CD4-positive, alpha-beta memory T cell (primary cell): ENCODE measurements at regions not wholly inside any gene's neighbourhood (a gene's known extent, or its start where the extent isn't known, plus 50 kb on each side); places are given as distances from the start of the nearest gene placed in this dataset.

Experiments used
- CTCF ChIA-PET: fragments of 350-600 bp; sonication (Branson Sonifier 250); formaldehyde crosslinking; loops from one replicate; lab custom pipeline; 2021; ENCODE audit warnings: inconsistent platforms; ENCODE audit not compliant: partially characterized antibody; lab: Charles Lee
- POLR2A ChIA-PET: fragments of 350-600 bp; sonication (Branson Sonifier 250); formaldehyde crosslinking; loops from one replicate; lab custom pipeline; 2021; ENCODE audit not compliant: partially characterized antibody; lab: Charles Lee
- DNase-seq, 5 donors: peaks; one replicate each; pipeline versions ENCODE4 v3.0.0 to v3.0.0-alpha.2; 2020 to 2022; ENCODE audit warnings: mixed read lengths in 1 of 5
- H3K27ac ChIP-seq: one replicate; pipeline ENCODE4 v1.7.0; 2013; ENCODE audit warnings: low read depth, low read length
- H3K27me3 ChIP-seq: 2 replicates; pipeline ENCODE4 v1.7.0; 2013; ENCODE audit warnings: mild to moderate bottlenecking, low read length, moderate library complexity; ENCODE audit not compliant: insufficient read depth
- H3K36me3 ChIP-seq: 2 replicates; pipeline ENCODE4 v1.7.0; 2013; ENCODE audit warnings: mild to moderate bottlenecking, low read length, moderate library complexity; ENCODE audit not compliant: insufficient read depth
- H3K4me1 ChIP-seq: 2 replicates; pipeline ENCODE4 v1.7.0; 2013; ENCODE audit warnings: mild to moderate bottlenecking, low read length, moderate library complexity; ENCODE audit not compliant: insufficient read depth
- H3K4me3 ChIP-seq, 2 donors: one replicate each; pipeline ENCODE4 v1.7.0; 2013; ENCODE audit warnings: low read length in 2 of 2, mild to moderate bottlenecking in 1 of 2
- H3K9me3 ChIP-seq, 2 donors: one replicate each; pipeline ENCODE4 v1.7.0; 2013; ENCODE audit warnings: low read length in 2 of 2, control low read depth in 1 of 2; ENCODE audit not compliant: control insufficient read depth in 1 of 2
- H3K27ac Mint-ChIP-seq, 7 donors: one replicate each; pipeline ENCODE4 v1.8.0; 2020 to 2021; ENCODE audit warnings: mixed read lengths in 7 of 7, mild to moderate bottlenecking in 6 of 7, inconsistent platforms in 3 of 7, moderate library complexity in 3 of 7
- H3K27me3 Mint-ChIP-seq, 2 donors: one replicate each; pipeline ENCODE4 v1.8.0; 2020 to 2021; ENCODE audit warnings: mixed read lengths in 2 of 2
- H3K36me3 Mint-ChIP-seq, 2 donors: one replicate each; pipeline ENCODE4 v1.8.0; 2020 to 2021; ENCODE audit warnings: mixed read lengths in 2 of 2, inconsistent platforms in 1 of 2, mild to moderate bottlenecking in 1 of 2
- H3K4me1 Mint-ChIP-seq, 4 donors: one replicate each; pipeline ENCODE4 v1.8.0; 2020 to 2021; ENCODE audit warnings: mixed read lengths in 4 of 4, mild to moderate bottlenecking in 1 of 4
- H3K4me3 Mint-ChIP-seq, 8 donors: one replicate each; pipeline ENCODE4 v1.8.0; 2020 to 2021; ENCODE audit warnings: mixed read lengths in 8 of 8, mild to moderate bottlenecking in 7 of 8, moderate library complexity in 6 of 8, inconsistent platforms in 3 of 8
- H3K9me3 Mint-ChIP-seq, 8 donors: one replicate each; pipeline ENCODE4 v1.8.0; 2020 to 2021; ENCODE audit warnings: mixed read lengths in 8 of 8, mild to moderate bottlenecking in 5 of 8, inconsistent platforms in 3 of 8, moderate library complexity in 1 of 8
- intact Hi-C: fragments of 100-400 bp; cut with micrococcal nuclease; formaldehyde crosslinking; loops from one replicate; pipeline ENCODE4 v1.15.1; 2023

- Mint-ChIP-seq H3K27ac (no peak overlapping the region), H3K9me3 (peaks cover 2 to 16% (median 6%) of the 10 kb centered on the region in 8 donors), H3K4me1 (no peaks in the 10 kb centered on the region), H3K36me3 (no peaks in the 10 kb centered on the region), H3K27me3 (peaks cover 0 to 2% of the 10 kb centered on the region in 2 donors), H3K4me3 (no peak overlapping the region)
- Histone ChIP-seq H3K4me3 (no peak overlapping the region), H3K4me1 (no peaks in the 10 kb centered on the region), H3K36me3 (no peaks in the 10 kb centered on the region), H3K9me3 (no peaks in the 10 kb centered on the region), H3K27ac (no peak overlapping the region), H3K27me3 (no peaks in the 10 kb centered on the region)
- ChIA-PET POLR2A (no interaction called here), CTCF (no interaction called here)
- intact Hi-C loops: no loop called here
- DNase-seq: no peak
Observed at GRCh38 chr16:54829691-54830090, 101.0 kb upstream of the IRX5 start.

GRCh38 chr16:54822892-54823291 is 107.8 kb upstream of the IRX5 start:
- Histone ChIP-seq H3K4me1 (no peaks in the 10 kb centered on the region), H3K4me3 (no peak overlapping the region), H3K27me3 (no peaks in the 10 kb centered on the region), H3K9me3 (no peaks in the 10 kb centered on the region), H3K27ac (no peak overlapping the region), H3K36me3 (no peaks in the 10 kb centered on the region)
- no peak for DNase-seq
- Mint-ChIP-seq H3K4me3 (no peak overlapping the region), H3K36me3 (no peaks in the 10 kb centered on the region), H3K9me3 (peaks cover 0 to 10% (median 0%) of the 10 kb centered on the region in 8 donors), H3K4me1 (no peaks in the 10 kb centered on the region), H3K27me3 (peaks cover 2 to 3% of the 10 kb centered on the region in 2 donors), H3K27ac (no peak overlapping the region)
- ChIA-PET POLR2A (no interaction called here), CTCF (no interaction called here)
- intact Hi-C loops: no loop called here

- H3K4me3 ChIP-seq: no peak overlapping the region
- H3K27ac ChIP-seq: no peak overlapping the region
- H3K36me3 ChIP-seq: no peaks in the 10 kb centered on the region
- intact Hi-C loops: no loop called here
- H3K4me1 ChIP-seq: no peaks in the 10 kb centered on the region
- CTCF ChIA-PET: no interaction called here
- Mint-ChIP-seq H3K27me3 (peaks cover 2 to 3% of the 10 kb centered on the region in 2 donors), H3K9me3 (peaks cover 0 to 10% (median 0%) of the 10 kb centered on the region in 8 donors), H3K4me3 (no peak overlapping the region), H3K36me3 (no peaks in the 10 kb centered on the region), H3K27ac (no peak overlapping the region), H3K4me1 (no peaks in the 10 kb centered on the region)
- POLR2A ChIA-PET: no interaction called here
- no peaks in the 10 kb centered on the region for H3K27me3 ChIP-seq
- DNase-seq: no peak
- no peaks in the 10 kb centered on the region for H3K9me3 ChIP-seq
Observed at GRCh38 chr16:54822492-54822891, 108.2 kb upstream of the IRX5 start.

- H3K27ac Mint-ChIP-seq: no peak overlapping the region
- peaks cover 2 to 3% of the 10 kb centered on the region in 2 donors for H3K27me3 Mint-ChIP-seq
- Histone ChIP-seq H3K36me3 (no peaks in the 10 kb centered on the region), H3K4me3 (no peak overlapping the region), H3K27me3 (no peaks in the 10 kb centered on the region), H3K4me1 (no peaks in the 10 kb centered on the region), H3K9me3 (no peaks in the 10 kb centered on the region), H3K27ac (no peak overlapping the region)
- ChIA-PET POLR2A (no interaction called here), CTCF (no interaction called here)
- H3K4me3 Mint-ChIP-seq: no peak overlapping the region
- H3K9me3 Mint-ChIP-seq: peaks cover 0 to 10% (median 0%) of the 10 kb centered on the region in 8 donors
- no peaks in the 10 kb centered on the region for H3K4me1 Mint-ChIP-seq
- intact Hi-C loops: no loop called here
- no peaks in the 10 kb centered on the region for H3K36me3 Mint-ChIP-seq
- no peak for DNase-seq
Observed at GRCh38 chr16:54821731-54822130, 108.9 kb upstream of the IRX5 start.

- Mint-ChIP-seq H3K27me3 (peaks cover 2 to 6% of the 10 kb centered on the region in 2 donors), H3K9me3 (peaks cover 0 to 9% (median 0%) of the 10 kb centered on the region in 8 donors), H3K27ac (no peak overlapping the region), H3K36me3 (no peaks in the 10 kb centered on the region), H3K4me1 (no peaks in the 10 kb centered on the region), H3K4me3 (no peak overlapping the region)
- ChIA-PET CTCF (no interaction called here), POLR2A (no interaction called here)
- Histone ChIP-seq H3K36me3 (no peaks in the 10 kb centered on the region), H3K27ac (no peak overlapping the region), H3K9me3 (no peaks in the 10 kb centered on the region), H3K27me3 (no peaks in the 10 kb centered on the region), H3K4me1 (no peaks in the 10 kb centered on the region), H3K4me3 (no peak overlapping the region)
- DNase-seq: no peak
- intact Hi-C loops: no loop called here
Observed at GRCh38 chr16:54817940-54818574, 112.6 kb upstream of the IRX5 start.

GRCh38 chr16:54817432-54817831 is 113.2 kb upstream of the IRX5 start:
- H3K27ac ChIP-seq: no peak overlapping the region
- no peaks in the 10 kb centered on the region for H3K9me3 ChIP-seq
- H3K4me1 ChIP-seq: no peaks in the 10 kb centered on the region
- no peak overlapping the region for H3K27ac Mint-ChIP-seq
- H3K4me3 ChIP-seq: no peak overlapping the region
- CTCF ChIA-PET: no interaction called here
- no peaks in the 10 kb centered on the region for H3K4me1 Mint-ChIP-seq
- peaks cover 2 to 9% of the 10 kb centered on the region in 2 donors for H3K27me3 Mint-ChIP-seq
- no peaks in the 10 kb centered on the region for H3K36me3 ChIP-seq
- H3K36me3 Mint-ChIP-seq: no peaks in the 10 kb centered on the region
- H3K4me3 Mint-ChIP-seq: no peak overlapping the region
- no peaks in the 10 kb centered on the region for H3K27me3 ChIP-seq
- DNase-seq: no peak
- intact Hi-C loops: no loop called here
- POLR2A ChIA-PET: no interaction called here
- peaks cover 0 to 9% (median 0%) of the 10 kb centered on the region in 8 donors for H3K9me3 Mint-ChIP-seq

- Mint-ChIP-seq H3K4me3 (no peak overlapping the region), H3K4me1 (no peaks in the 10 kb centered on the region), H3K9me3 (peaks cover 0 to 9% (median 0%) of the 10 kb centered on the region in 8 donors), H3K36me3 (no peaks in the 10 kb centered on the region), H3K27me3 (peaks cover 2 to 9% of the 10 kb centered on the region in 2 donors), H3K27ac (no peak overlapping the region)
- intact Hi-C loops: no loop called here
- H3K27me3 ChIP-seq: no peaks in the 10 kb centered on the region
- no peaks in the 10 kb centered on the region for H3K36me3 ChIP-seq
- H3K4me1 ChIP-seq: no peaks in the 10 kb centered on the region
- H3K9me3 ChIP-seq: no peaks in the 10 kb centered on the region
- no peak overlapping the region for H3K4me3 ChIP-seq
- DNase-seq: no peak
- no peak overlapping the region for H3K27ac ChIP-seq
- ChIA-PET CTCF (no interaction called here), POLR2A (no interaction called here)
Observed at GRCh38 chr16:54816471-54816870, 114.2 kb upstream of the IRX5 start.
